ENCODE measurements at regions not wholly inside any gene's neighbourhood (a gene's known extent, or its start where the extent isn't known, plus 50 kb on each side); places are given as distances from the start of the nearest gene placed in this dataset.

DNA sequence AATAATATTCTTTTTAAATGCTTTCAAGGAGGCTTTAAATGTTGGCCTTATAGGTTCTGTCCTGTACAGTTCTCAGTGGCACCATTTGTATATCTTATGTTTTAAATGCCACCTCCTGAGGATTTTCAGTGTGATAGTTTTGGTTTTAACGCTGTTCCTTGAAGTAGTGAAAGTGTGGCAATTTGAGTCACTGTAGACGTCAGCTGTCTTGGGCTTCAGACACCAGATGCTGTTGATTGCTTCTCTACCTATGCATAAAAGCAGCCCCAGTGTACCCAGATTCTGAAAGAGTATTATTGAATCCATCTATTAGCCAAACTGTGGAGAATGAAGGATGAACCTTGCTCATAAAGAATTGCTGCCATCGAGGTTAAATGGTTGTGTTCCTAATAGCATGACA, 316.8 kb upstream of the GBE1 start:
- no peak for FAIRE-seq
- Histone ChIP-seq H3K36me3 (ENCODE audit: control insufficient read depth in 2 of 3, insufficient read depth in 3 of 3, low read length in 3 of 3) (no peaks in the 10 kb centered on the region), H3K9ac (ENCODE audit: low read length in 3 of 3) (no peak overlapping the region), H3K27ac (ENCODE audit: low read depth in 2 of 2, low read length in 2 of 2) (no peak overlapping the region), H3K27me3 (ENCODE audit: control insufficient read depth, insufficient read depth, low read length) (no peaks in the 10 kb centered on the region), H3K9me3 (ENCODE audit: control insufficient read depth in 2 of 3, insufficient read depth in 1 of 3, low read length in 3 of 3) (no peaks in the 10 kb centered on the region), H3K4me1 (ENCODE audit: control insufficient read depth in 2 of 3, insufficient read depth in 2 of 3, low read depth in 1 of 3, low read length in 3 of 3) (no peaks in the 10 kb centered on the region), H3K4me3 (ENCODE audit: low read length in 3 of 3) (no peak overlapping the region)
- TF ChIP-seq, protein P1, sequence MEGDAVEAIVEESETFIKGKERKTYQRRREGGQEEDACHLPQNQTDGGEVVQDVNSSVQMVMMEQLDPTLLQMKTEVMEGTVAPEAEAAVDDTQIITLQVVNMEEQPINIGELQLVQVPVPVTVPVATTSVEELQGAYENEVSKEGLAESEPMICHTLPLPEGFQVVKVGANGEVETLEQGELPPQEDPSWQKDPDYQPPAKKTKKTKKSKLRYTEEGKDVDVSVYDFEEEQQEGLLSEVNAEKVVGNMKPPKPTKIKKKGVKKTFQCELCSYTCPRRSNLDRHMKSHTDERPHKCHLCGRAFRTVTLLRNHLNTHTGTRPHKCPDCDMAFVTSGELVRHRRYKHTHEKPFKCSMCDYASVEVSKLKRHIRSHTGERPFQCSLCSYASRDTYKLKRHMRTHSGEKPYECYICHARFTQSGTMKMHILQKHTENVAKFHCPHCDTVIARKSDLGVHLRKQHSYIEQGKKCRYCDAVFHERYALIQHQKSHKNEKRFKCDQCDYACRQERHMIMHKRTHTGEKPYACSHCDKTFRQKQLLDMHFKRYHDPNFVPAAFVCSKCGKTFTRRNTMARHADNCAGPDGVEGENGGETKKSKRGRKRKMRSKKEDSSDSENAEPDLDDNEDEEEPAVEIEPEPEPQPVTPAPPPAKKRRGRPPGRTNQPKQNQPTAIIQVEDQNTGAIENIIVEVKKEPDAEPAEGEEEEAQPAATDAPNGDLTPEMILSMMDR (IDR thresholded peaks at IDR 0.05; ENCODE audit: borderline replicate concordance, extremely low read depth, insufficient read depth), result no peak
- DNase-seq, result no peak
- intact Hi-C loops (cut with DNase I), result no loop called here

DNA sequence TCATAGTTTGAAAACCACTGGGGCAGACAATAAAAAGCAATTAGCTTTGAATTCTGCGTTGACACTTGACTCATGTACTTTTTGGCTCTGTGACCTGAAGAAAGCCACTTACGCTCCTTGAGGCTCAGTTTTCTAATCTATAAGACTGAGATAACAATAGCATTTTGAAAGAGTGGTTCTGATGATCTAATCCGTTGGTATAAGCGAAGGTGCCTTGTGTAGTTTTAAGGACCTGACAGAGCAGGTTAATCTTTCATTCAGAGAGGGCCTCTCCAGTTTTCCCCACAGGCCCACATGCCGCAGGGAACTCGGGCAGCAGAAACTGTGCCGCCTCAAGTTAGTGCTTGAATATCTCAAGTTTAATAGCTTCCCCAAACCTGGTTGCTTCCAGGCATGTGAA, 306.0 kb upstream of the GBE1 start:
- Histone ChIP-seq H3K9ac (ENCODE audit: low read length in 3 of 3) (no peak overlapping the region), H3K27ac (ENCODE audit: low read depth in 2 of 2, low read length in 2 of 2) (no peak overlapping the region), H3K4me1 (ENCODE audit: control insufficient read depth in 2 of 3, insufficient read depth in 2 of 3, low read depth in 1 of 3, low read length in 3 of 3) (no peaks in the 10 kb centered on the region), H3K27me3 (ENCODE audit: control insufficient read depth, insufficient read depth, low read length) (no peaks in the 10 kb centered on the region), H3K4me3 (ENCODE audit: low read length in 3 of 3) (no peak overlapping the region), H3K36me3 (ENCODE audit: control insufficient read depth in 2 of 3, insufficient read depth in 3 of 3, low read length in 3 of 3) (no peaks in the 10 kb centered on the region), H3K9me3 (ENCODE audit: control insufficient read depth in 2 of 3, insufficient read depth in 1 of 3, low read length in 3 of 3) (no peaks in the 10 kb centered on the region)
- FAIRE-seq, result no peak
- DNase-seq, result no peak
- intact Hi-C loops (cut with DNase I), result no loop called here
- TF ChIP-seq, protein P1 (IDR thresholded peaks at IDR 0.05; ENCODE audit: borderline replicate concordance, extremely low read depth, insufficient read depth), result no peak

DNA sequence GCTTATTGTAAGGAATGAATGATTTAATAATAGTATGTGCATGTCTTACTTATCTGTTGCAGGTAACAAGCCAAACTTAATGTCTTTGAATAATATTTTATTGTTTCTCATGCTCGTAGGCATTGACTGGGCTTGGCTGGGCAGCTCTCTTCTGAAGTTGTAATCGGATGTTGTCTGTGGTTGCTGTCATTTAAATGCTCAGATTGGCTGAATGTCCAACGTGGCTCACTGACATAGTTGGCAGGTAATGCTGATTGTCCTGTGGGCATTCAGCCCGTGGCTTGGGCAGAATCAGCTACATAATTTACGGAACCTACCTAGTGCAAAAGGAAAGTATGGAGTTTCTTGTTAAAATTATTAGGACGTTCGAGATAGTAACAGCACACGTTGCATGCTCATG, 297.4 kb upstream of the GBE1 start:
- H3K9ac ChIP-seq (ENCODE audit: low read length in 3 of 3), result no peak overlapping the region
- no peaks in the 10 kb centered on the region for H3K4me1 ChIP-seq (ENCODE audit: control insufficient read depth in 2 of 3, insufficient read depth in 2 of 3, low read depth in 1 of 3, low read length in 3 of 3)
- no peak overlapping the region for H3K4me3 ChIP-seq (ENCODE audit: low read length in 3 of 3)
- DNase-seq, result no peak
- TF ChIP-seq, protein P1 (IDR thresholded peaks at IDR 0.05; ENCODE audit: borderline replicate concordance, extremely low read depth, insufficient read depth), result no peak
- intact Hi-C loops (cut with DNase I), result no loop called here
- H3K9me3 ChIP-seq (ENCODE audit: control insufficient read depth in 2 of 3, insufficient read depth in 1 of 3, low read length in 3 of 3), result no peaks in the 10 kb centered on the region
- H3K27ac ChIP-seq (ENCODE audit: low read depth in 2 of 2, low read length in 2 of 2), result no peak overlapping the region
- no peak for FAIRE-seq
- H3K36me3 ChIP-seq (ENCODE audit: control insufficient read depth in 2 of 3, insufficient read depth in 3 of 3, low read length in 3 of 3), result no peaks in the 10 kb centered on the region
- H3K27me3 ChIP-seq (ENCODE audit: control insufficient read depth, insufficient read depth, low read length), result no peaks in the 10 kb centered on the region

DNA sequence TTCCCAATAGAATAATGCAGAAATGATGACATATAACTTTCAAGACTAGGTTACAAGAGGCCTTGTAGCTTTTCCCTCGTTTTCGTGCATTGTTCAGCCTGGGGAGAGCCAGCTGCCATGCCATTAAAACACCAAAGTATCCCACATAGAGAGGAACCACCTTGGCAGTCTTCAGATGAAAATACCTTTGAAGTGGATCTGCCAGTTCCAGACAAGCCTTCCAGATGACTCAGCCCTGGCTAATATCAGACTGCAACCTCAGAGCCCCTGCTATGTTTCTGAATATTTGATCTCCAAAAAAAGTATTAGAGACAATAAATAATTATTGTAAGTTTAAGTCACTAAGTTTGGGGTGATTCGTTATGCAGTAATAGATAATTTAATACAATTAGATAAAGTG, 294.3 kb upstream of the GBE1 start:
- DNase-seq, result no peak
- TF ChIP-seq, protein P1 (IDR thresholded peaks at IDR 0.05; ENCODE audit: borderline replicate concordance, extremely low read depth, insufficient read depth), result no peak
- H3K4me1 ChIP-seq (ENCODE audit: control insufficient read depth in 2 of 3, insufficient read depth in 2 of 3, low read depth in 1 of 3, low read length in 3 of 3), result no peaks in the 10 kb centered on the region
- intact Hi-C loops (cut with DNase I), result no loop called here
- no peak for FAIRE-seq
- no peaks in the 10 kb centered on the region for H3K36me3 ChIP-seq (ENCODE audit: control insufficient read depth in 2 of 3, insufficient read depth in 3 of 3, low read length in 3 of 3)
- no peak overlapping the region for H3K9ac ChIP-seq (ENCODE audit: low read length in 3 of 3)
- no peaks in the 10 kb centered on the region for H3K9me3 ChIP-seq (ENCODE audit: control insufficient read depth in 2 of 3, insufficient read depth in 1 of 3, low read length in 3 of 3)
- no peak overlapping the region for H3K27ac ChIP-seq (ENCODE audit: low read depth in 2 of 2, low read length in 2 of 2)
- no peak overlapping the region for H3K4me3 ChIP-seq (ENCODE audit: low read length in 3 of 3)
- H3K27me3 ChIP-seq (ENCODE audit: control insufficient read depth, insufficient read depth, low read length), result no peaks in the 10 kb centered on the region
